Mesendoderm (in vitro differentiated cells): ENCODE measurements at regions not wholly inside any gene's neighbourhood (a gene's known extent, or its start where the extent isn't known, plus 50 kb on each side); places are given as distances from the start of the nearest gene placed in this dataset.

ENCODE experiments used
- DNase-seq: peaks from one replicate; pipeline ENCODE4 v3.0.0; 2013
- H2AK5ac ChIP-seq: 2 replicates; pipeline ENCODE4 v1.6.1; 2013; ENCODE audit warnings: low read length, inconsistent platforms
- H2BK120ac ChIP-seq: 2 replicates; pipeline ENCODE4 v1.6.1; 2013; ENCODE audit warnings: low read depth, mild to moderate bottlenecking, low read length, moderate library complexity, mixed read lengths
- H2BK15ac ChIP-seq: replicated peaks from 2 replicates; pipeline ENCODE4 v1.6.1; 2013; ENCODE audit warnings: low read depth, mild to moderate bottlenecking, moderate library complexity
- H2BK5ac ChIP-seq: 2 replicates; pipeline ENCODE4 v1.6.1; 2013; ENCODE audit warnings: low read length, inconsistent platforms
- H3K18ac ChIP-seq: 2 replicates; pipeline ENCODE4 v1.6.1; 2013; ENCODE audit warnings: mild to moderate bottlenecking, low read length, mixed read lengths
- H3K23ac ChIP-seq: one replicate; pipeline ENCODE4 v1.6.1; 2013; ENCODE audit warnings: low read length
- H3K27ac ChIP-seq: 2 replicates; pipeline ENCODE4 v1.5.1; 2013; ENCODE audit warnings: low read depth, mild to moderate bottlenecking, inconsistent platforms, low read length, moderate library complexity
- H3K27me3 ChIP-seq: 2 replicates; pipeline ENCODE4 v1.6.1; 2013; ENCODE audit warnings: low read length, control low read depth, mild to moderate bottlenecking, inconsistent platforms; ENCODE audit not compliant: insufficient read depth, poor library complexity
- H3K36me3 ChIP-seq: 2 replicates; pipeline ENCODE4 v1.6.1; 2013; ENCODE audit warnings: low read length, inconsistent platforms; ENCODE audit not compliant: control insufficient read depth, insufficient read depth
- H3K4ac ChIP-seq: one replicate; pipeline ENCODE4 v1.6.1; 2013; ENCODE audit warnings: low read depth, mild to moderate bottlenecking, low read length, moderate library complexity
- H3K4me1 ChIP-seq: 2 replicates; pipeline ENCODE4 v1.6.1; 2013; ENCODE audit warnings: low read depth, low read length, inconsistent platforms; ENCODE audit not compliant: control insufficient read depth
- H3K4me2 ChIP-seq: 2 replicates; pipeline ENCODE4 v1.6.1; 2013; ENCODE audit warnings: low read length
- H3K4me3 ChIP-seq: 2 replicates; pipeline ENCODE4 v1.5.1; 2013; ENCODE audit warnings: mild to moderate bottlenecking, low read length
- H3K56ac ChIP-seq: one replicate; pipeline ENCODE4 v1.6.1; 2013; ENCODE audit warnings: low read length
- H3K79me1 ChIP-seq: 2 replicates; pipeline ENCODE4 v1.6.1; 2013; ENCODE audit warnings: low read length, inconsistent platforms
- H3K79me2 ChIP-seq: 2 replicates; pipeline ENCODE4 v1.6.1; 2013; ENCODE audit warnings: mild to moderate bottlenecking, low read length; ENCODE audit not compliant: control insufficient read depth, insufficient read depth
- H3K9ac ChIP-seq: 2 replicates; pipeline ENCODE4 v1.6.1; 2013; ENCODE audit warnings: low read length, inconsistent platforms
- H4K5ac ChIP-seq: one replicate; pipeline ENCODE4 v1.6.1; 2013; ENCODE audit warnings: low read length
- H4K8ac ChIP-seq: one replicate; pipeline ENCODE4 v1.6.1; 2013; ENCODE audit warnings: low read depth, mild to moderate bottlenecking, control low read depth, low read length, moderate library complexity
- WGBS: extraction: QIAGEN DNeasy Blood & Tissue Kit; methylation state at CpG from one replicate; pipeline ENCODE4 v1.1.7; 2013; ENCODE audit warnings: low lambda C conversion rate, missing lambda C conversion rate; ENCODE audit not compliant: insufficient coverage; ENCODE audit errors: extremely low coverage; 5-methylcytosine and 5-hydroxymethylcytosine counted together

GRCh38 chr4:162984621-162985020, 182.1 kb downstream of the NAF1 start:
- H3K27ac ChIP-seq = no peak overlapping the region
- no peaks in the 10 kb centered on the region for H3K79me2 ChIP-seq
- no peak overlapping the region for H4K8ac ChIP-seq
- no peak overlapping the region for H3K4me2 ChIP-seq
- no peak for DNase-seq
- H4K5ac ChIP-seq = no peak overlapping the region
- peaks cover 5% of the 10 kb centered on the region for H3K4me1 ChIP-seq
- H2BK15ac ChIP-seq = no peak overlapping the region
- no peak overlapping the region for H3K18ac ChIP-seq
- H2BK120ac ChIP-seq = no peak overlapping the region
- no peak overlapping the region for H3K9ac ChIP-seq
- no peak overlapping the region for H3K4ac ChIP-seq
- no peak overlapping the region for H3K4me3 ChIP-seq
- H2AK5ac ChIP-seq = no peak overlapping the region
- H3K79me1 ChIP-seq = no peaks in the 10 kb centered on the region
- H3K56ac ChIP-seq = no peak overlapping the region
- no peaks in the 10 kb centered on the region for H3K36me3 ChIP-seq
- no peak overlapping the region for H3K23ac ChIP-seq
- H2BK5ac ChIP-seq = no peak overlapping the region
- no CpG with 5 or more reads among the region's 18 CpGs for WGBS
- no peaks in the 10 kb centered on the region for H3K27me3 ChIP-seq

- no CpG with 5 or more reads among the region's 2 CpGs for WGBS
- Histone ChIP-seq H3K79me2 (no peaks in the 10 kb centered on the region), H3K18ac (no peak overlapping the region), H3K27ac (no peak overlapping the region), H2BK120ac (no peak overlapping the region), H2BK5ac (no peak overlapping the region), H3K23ac (no peak overlapping the region), H3K4me2 (no peak overlapping the region), H3K36me3 (no peaks in the 10 kb centered on the region), H2BK15ac (no peak overlapping the region), H4K5ac (no peak overlapping the region), H3K79me1 (no peaks in the 10 kb centered on the region), H3K4me3 (no peak overlapping the region), H3K4ac (no peak overlapping the region), H3K4me1 (peaks cover 5% of the 10 kb centered on the region), H4K8ac (no peak overlapping the region), H2AK5ac (no peak overlapping the region), H3K9ac (no peak overlapping the region), H3K56ac (no peak overlapping the region), H3K27me3 (no peaks in the 10 kb centered on the region)
- no peak for DNase-seq
Observed at GRCh38 chr4:162981823-162982222, 184.9 kb downstream of the NAF1 start.

- WGBS = no CpG with 5 or more reads among the region's 2 CpGs
- Histone ChIP-seq H3K79me1 (no peaks in the 10 kb centered on the region), H3K27ac (no peak overlapping the region), H3K56ac (no peak overlapping the region), H3K36me3 (no peaks in the 10 kb centered on the region), H3K23ac (no peak overlapping the region), H3K4ac (no peak overlapping the region), H3K4me2 (no peak overlapping the region), H3K9ac (no peak overlapping the region), H3K27me3 (no peaks in the 10 kb centered on the region), H2BK15ac (no peak overlapping the region), H4K8ac (no peak overlapping the region), H2BK120ac (no peak overlapping the region), H2AK5ac (no peak overlapping the region), H3K79me2 (no peaks in the 10 kb centered on the region), H3K4me3 (no peak overlapping the region), H3K18ac (no peak overlapping the region), H2BK5ac (no peak overlapping the region), H3K4me1 (no peaks in the 10 kb centered on the region), H4K5ac (no peak overlapping the region)
- no peak for DNase-seq
Observed at GRCh38 chr4:162978398-162978797, 188.3 kb downstream of the NAF1 start.

GRCh38 chr4:162977788-162978187, 188.9 kb downstream of the NAF1 start:
- no peak overlapping the region for H3K27ac ChIP-seq
- no peak overlapping the region for H2BK5ac ChIP-seq
- no peaks in the 10 kb centered on the region for H3K79me2 ChIP-seq
- H3K18ac ChIP-seq = no peak overlapping the region
- no peak overlapping the region for H4K5ac ChIP-seq
- WGBS = no CpG with 5 or more reads among the region's 2 CpGs
- H2BK15ac ChIP-seq = no peak overlapping the region
- no peak overlapping the region for H3K4ac ChIP-seq
- H2AK5ac ChIP-seq = no peak overlapping the region
- no peak overlapping the region for H3K23ac ChIP-seq
- no peak for DNase-seq
- no peak overlapping the region for H4K8ac ChIP-seq
- no peak overlapping the region for H3K4me3 ChIP-seq
- no peaks in the 10 kb centered on the region for H3K36me3 ChIP-seq
- no peaks in the 10 kb centered on the region for H3K79me1 ChIP-seq
- H2BK120ac ChIP-seq = no peak overlapping the region
- no peaks in the 10 kb centered on the region for H3K27me3 ChIP-seq
- no peaks in the 10 kb centered on the region for H3K4me1 ChIP-seq
- H3K56ac ChIP-seq = no peak overlapping the region
- no peak overlapping the region for H3K9ac ChIP-seq
- H3K4me2 ChIP-seq = no peak overlapping the region

GRCh38 chr4:162972661-162973330, 193.9 kb downstream of the NAF1 start:
- Histone ChIP-seq H3K79me2 (no peaks in the 10 kb centered on the region), H3K4ac (no peak overlapping the region), H4K5ac (no peak overlapping the region), H3K27ac (no peak overlapping the region), H2AK5ac (no peak overlapping the region), H3K9ac (no peak overlapping the region), H4K8ac (no peak overlapping the region), H2BK5ac (no peak overlapping the region), H3K56ac (no peak overlapping the region), H3K27me3 (no peaks in the 10 kb centered on the region), H3K36me3 (no peaks in the 10 kb centered on the region), H3K23ac (no peak overlapping the region), H3K4me1 (no peaks in the 10 kb centered on the region), H3K4me3 (no peak overlapping the region), H3K4me2 (no peak overlapping the region), H2BK120ac (no peak overlapping the region), H3K18ac (no peak overlapping the region), H2BK15ac (no peak overlapping the region), H3K79me1 (no peaks in the 10 kb centered on the region)
- DNase-seq = peak; percentile 91
- WGBS = no CpG with 5 or more reads among the region's 4 CpGs

GRCh38 chr4:162969194-162969593, 197.5 kb downstream of the NAF1 start:
- H3K9ac ChIP-seq = no peak overlapping the region
- H4K8ac ChIP-seq = no peak overlapping the region
- H3K79me1 ChIP-seq = no peaks in the 10 kb centered on the region
- no peak for DNase-seq
- H3K4me2 ChIP-seq = no peak overlapping the region
- H2BK120ac ChIP-seq = no peak overlapping the region
- H3K36me3 ChIP-seq = no peaks in the 10 kb centered on the region
- no peak overlapping the region for H2BK5ac ChIP-seq
- H3K23ac ChIP-seq = no peak overlapping the region
- no peak overlapping the region for H2BK15ac ChIP-seq
- H4K5ac ChIP-seq = no peak overlapping the region
- H3K4ac ChIP-seq = no peak overlapping the region
- no peaks in the 10 kb centered on the region for H3K27me3 ChIP-seq
- H3K56ac ChIP-seq = peak overlapping the region; percentile 50
- no peak overlapping the region for H3K27ac ChIP-seq
- no peak overlapping the region for H3K18ac ChIP-seq
- no peak overlapping the region for H3K4me3 ChIP-seq
- no peaks in the 10 kb centered on the region for H3K79me2 ChIP-seq
- no CpG with 5 or more reads among the region's 8 CpGs for WGBS
- no peaks in the 10 kb centered on the region for H3K4me1 ChIP-seq
- no peak overlapping the region for H2AK5ac ChIP-seq
